ENCODE measurements at regions not wholly inside any gene's neighbourhood (a gene's known extent, or its start where the extent isn't known, plus 50 kb on each side); places are given as distances from the start of the nearest gene placed in this dataset.

DNA sequence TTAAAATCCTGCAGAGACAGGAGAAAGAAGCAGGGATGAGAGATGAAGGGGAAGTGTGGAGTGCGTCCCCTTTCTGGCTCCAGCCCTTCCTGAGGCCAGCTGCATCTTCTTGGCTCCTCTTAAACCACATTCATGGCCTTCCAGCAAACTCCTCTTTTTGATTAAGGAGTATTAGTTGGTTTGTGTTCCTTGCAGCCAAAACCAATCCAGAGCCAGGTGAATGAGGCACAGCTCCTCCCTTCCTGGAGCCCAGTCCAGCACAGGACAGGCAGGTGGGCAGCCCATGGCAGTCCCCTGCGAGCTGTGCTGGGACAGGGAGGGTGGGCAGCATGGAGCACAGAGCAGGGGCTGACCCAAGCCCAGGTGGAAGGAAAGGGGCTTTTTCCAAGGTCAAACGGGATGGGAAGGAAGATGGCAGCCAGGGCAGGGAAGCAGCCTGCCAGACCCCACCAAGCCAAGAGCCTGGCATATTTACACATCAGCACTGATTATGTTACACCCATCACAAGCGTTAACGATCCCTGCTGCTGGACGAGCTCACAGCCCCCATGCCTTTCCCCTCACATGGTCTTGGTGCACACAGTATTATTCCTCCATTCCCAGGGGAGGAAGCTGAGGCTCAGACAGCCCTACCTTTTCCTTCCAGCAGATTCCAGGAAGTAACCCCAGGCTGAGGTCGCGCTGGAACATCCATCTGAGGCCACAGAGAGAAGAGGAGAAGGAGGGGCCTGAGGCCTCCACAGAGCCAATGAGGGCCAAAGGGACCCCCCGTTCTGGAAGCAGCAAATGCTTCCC lies 175.6 kb downstream of the SMAD6 start:
- TF ChIP-seq, protein P1, sequence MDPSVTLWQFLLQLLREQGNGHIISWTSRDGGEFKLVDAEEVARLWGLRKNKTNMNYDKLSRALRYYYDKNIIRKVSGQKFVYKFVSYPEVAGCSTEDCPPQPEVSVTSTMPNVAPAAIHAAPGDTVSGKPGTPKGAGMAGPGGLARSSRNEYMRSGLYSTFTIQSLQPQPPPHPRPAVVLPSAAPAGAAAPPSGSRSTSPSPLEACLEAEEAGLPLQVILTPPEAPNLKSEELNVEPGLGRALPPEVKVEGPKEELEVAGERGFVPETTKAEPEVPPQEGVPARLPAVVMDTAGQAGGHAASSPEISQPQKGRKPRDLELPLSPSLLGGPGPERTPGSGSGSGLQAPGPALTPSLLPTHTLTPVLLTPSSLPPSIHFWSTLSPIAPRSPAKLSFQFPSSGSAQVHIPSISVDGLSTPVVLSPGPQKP (IDR thresholded peaks at IDR 0.05; ENCODE audit: borderline replicate concordance, low read depth, low read length) = no peak
- TF ChIP-seq, protein P2, sequence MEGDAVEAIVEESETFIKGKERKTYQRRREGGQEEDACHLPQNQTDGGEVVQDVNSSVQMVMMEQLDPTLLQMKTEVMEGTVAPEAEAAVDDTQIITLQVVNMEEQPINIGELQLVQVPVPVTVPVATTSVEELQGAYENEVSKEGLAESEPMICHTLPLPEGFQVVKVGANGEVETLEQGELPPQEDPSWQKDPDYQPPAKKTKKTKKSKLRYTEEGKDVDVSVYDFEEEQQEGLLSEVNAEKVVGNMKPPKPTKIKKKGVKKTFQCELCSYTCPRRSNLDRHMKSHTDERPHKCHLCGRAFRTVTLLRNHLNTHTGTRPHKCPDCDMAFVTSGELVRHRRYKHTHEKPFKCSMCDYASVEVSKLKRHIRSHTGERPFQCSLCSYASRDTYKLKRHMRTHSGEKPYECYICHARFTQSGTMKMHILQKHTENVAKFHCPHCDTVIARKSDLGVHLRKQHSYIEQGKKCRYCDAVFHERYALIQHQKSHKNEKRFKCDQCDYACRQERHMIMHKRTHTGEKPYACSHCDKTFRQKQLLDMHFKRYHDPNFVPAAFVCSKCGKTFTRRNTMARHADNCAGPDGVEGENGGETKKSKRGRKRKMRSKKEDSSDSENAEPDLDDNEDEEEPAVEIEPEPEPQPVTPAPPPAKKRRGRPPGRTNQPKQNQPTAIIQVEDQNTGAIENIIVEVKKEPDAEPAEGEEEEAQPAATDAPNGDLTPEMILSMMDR (conservative IDR thresholded peaks at IDR 0.05; ENCODE audit: low read depth, low read length) = no peak
- TF ChIP-seq BHLHE40 (IDR thresholded peaks at IDR 0.05; ENCODE audit: low read depth, low read length) = no peak
